HUDEP-2 (cell line): ENCODE measurements at regions not wholly inside any gene's neighbourhood (a gene's known extent, or its start where the extent isn't known, plus 50 kb on each side); places are given as distances from the start of the nearest gene placed in this dataset.

Experiments used
- DNase-seq, 76 experiments: peaks; one replicate each; lab custom pipeline; 2025; ENCODE audit not compliant: unreplicated experiment in 76 of 76; lab: John Stamatoyannopoulos, UW

DNA sequence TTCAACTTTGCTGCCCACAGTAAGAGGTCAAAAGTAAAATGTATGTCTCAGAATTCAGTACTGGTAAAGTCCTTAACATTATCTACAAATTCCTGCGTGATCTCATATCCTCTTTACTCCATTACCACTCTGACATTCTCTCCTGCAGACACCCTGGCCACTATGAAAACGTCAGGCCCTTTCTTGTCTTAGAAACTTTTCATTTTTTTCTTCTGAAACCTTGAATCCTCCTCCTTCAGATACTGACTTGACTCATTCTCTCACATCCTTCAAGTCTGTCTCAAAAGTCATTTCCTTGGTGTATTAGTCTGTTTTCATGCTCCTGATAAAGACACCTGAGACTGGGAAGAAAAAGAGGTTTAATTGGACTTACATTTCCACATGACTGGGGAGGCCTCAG lies 262.3 kb downstream of the POU4F1 start:
- no peak for DNase-seq

DNA sequence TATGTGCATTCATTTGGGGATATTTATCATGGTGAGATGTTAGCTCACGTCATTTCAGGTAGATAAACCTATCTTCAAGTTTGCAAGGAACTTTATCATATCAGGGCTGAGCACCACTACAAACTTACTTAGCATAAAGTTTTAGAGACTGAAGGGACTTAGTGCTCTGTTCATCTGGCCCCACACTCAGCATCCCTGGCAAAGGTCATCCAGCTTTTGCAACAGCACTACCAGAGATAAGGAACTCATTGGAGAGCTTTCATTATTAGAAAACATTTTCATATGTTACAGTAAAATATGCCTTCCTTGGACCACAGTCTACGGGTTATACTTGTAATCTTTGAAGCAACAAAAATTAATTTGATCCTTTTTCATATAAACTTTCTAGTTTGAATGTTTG lies 263.4 kb downstream of the POU4F1 start:
- no peak for DNase-seq

DNA sequence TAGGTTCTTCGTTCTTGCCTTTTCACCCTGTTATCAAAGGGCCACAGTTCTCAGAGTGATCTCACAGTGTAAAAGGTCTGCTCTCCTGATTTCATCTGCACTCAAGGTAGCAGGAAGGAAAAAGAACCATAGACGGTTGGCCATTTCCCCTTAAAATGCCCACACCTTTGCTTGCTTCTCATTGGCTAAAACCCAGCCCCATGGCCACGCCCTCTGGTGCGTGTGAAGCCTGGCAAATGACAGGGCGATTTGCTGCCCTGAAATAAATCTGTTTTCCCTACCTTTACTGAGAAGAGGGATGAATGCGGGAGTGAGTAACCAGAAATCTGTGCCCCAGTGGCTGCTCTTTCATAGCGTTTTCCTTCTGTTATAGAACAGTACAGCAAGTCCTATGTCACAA lies 269.3 kb downstream of the POU4F1 start:
- no peak for DNase-seq

DNA sequence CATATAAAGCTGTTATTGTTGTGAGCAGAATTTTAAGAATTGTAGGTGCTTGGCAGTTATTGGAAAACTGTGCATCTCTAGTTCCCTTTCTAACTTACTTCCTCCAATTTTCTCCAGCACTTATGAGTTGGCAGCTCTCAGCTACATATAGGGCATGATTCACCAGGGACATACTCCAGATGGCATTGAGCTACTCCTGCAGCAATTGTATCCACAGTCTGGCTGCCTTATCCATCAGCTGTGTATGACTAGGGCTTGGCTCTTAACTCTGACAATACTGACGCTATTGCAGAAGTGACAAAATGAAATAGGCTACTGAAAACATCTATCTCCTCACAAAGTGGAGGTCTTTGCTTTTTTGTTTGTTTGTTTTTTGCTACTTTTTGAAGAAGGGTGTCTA lies 276.7 kb downstream of the POU4F1 start:
- no peak for DNase-seq

DNA sequence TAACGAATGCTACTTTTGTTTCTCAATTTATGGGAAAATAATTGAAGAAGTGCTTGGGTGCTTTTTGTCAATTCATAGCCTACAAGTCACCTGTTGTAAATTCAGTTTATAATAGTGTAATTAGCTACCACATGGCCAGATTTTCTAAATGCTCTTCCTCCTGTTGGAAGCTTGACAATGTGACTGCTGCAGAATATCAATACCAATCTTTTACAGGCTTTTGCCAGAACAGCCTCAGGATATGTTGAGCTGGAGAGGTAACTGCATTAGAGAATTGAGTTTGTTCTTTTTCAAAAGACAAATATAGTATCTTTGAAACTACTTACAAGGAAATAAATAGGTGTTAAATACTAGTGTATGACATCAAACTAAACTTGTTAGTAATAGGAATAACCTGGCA lies 277.8 kb downstream of the POU4F1 start:
- no peak for DNase-seq

DNA sequence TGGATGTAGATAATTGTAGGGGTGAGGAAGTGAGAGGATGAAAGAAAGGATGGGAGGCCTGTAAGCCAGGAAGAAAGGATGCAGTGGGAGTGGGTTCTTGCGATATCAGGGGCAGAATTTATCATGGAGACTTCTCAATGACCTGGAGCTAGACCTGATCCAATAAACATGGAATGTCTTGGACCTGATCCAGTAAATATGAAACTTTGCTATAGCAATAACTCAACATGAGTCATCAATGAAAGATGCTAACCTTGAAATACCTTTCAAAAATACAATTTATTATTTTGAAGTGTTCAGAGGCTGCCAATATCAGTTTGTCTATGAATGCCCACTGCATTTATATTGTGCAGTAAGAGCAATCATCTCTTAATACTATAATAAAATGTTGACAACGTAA lies 279.5 kb downstream of the POU4F1 start:
- DNase-seq = no peak

DNA sequence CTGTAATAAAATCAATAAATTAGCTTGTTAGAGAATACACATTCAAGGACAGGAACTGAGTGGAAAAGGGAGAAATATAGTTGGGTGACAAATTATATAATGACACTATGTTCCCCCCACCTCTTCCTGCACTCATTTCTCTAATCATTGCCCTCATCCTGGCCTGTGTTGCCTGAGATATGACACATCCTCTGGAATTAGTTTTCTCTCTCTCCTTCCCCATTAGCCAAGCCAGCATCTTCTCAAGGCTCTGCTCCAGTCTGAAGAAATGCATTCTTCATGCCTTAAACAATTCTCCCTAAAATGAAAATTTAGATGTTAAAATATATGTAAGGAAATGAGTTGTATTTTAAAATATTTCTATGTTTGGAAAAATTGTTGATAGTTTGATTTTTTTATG lies 280.3 kb downstream of the POU4F1 start:
- no peak for DNase-seq

DNA sequence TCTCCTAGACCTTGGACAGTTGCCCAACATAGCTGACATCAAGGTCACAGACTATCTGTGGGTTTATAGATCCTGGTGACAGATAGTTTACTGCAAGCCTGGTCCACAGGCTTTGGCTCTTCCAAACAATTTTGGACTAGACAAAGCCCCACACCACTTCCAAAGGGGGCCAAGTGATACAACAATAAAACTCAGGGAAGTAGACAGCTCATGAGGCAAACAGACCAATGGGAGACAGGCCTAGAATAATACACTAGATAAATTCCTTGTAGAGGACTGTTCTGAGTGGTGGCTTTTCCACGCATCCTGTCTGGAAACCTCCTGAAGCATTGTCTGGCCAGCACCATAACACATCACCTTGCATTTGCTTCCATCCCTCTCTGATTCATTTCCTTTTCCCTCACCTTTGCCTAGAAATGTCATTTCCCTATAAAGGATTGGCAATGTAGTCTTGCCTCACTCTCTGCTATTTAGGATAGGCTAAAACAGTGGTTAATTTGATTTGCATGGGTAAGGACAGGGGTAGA lies 284.2 kb downstream of the POU4F1 start:
- DNase-seq = no peak

DNA sequence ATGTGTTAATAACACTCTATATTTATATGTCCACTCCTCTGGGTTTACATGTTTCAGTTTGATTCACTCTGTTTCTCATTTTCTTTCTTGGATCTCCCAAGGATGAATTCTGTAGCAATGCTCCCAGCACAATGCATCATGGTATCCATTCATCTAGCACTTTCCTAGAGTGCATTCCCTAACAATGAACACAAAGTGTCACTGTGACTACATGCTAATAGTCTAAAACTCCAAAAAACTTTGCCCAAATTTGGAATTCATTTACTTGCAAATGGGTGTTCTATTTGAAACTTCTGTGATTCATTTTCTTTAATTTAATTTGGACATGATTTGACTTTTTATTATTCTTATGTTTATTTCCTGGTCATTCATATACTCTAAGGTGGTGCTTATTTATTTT lies 286.3 kb downstream of the POU4F1 start:
- DNase-seq = no peak

DNA sequence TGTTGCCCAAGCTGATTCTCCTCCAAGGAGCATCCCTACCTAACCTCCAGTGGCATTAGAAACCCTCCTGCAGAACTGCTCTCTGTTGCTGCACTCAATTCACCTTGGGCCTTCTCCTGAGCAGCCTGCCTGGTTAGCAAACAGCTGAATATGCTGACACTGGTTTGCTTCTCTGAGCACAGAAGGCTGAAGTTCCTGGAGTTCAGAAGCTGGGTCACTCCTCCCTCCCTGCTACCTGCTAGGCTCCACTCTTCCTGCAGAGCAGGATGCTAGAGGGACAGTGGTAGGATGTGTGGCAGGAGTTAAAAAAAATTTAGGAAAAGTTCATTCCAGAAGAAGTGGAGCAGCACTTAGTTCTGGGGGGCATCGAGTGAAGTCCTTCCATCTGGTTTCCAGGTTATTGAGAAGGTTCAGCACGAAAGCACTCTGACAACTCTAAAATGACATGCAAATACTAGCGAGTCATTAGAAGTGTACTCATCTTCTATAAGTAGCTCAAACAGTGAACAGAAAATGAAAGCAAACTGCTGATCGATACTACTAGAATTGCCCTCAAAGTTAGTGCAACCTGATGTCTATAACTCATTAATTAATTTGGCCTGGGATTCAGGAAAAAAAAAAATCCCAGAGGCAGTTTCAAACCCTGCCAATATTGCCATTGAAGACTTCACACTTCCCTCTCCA lies 293.7 kb downstream of the POU4F1 start:
- DNase-seq = no peak

DNA sequence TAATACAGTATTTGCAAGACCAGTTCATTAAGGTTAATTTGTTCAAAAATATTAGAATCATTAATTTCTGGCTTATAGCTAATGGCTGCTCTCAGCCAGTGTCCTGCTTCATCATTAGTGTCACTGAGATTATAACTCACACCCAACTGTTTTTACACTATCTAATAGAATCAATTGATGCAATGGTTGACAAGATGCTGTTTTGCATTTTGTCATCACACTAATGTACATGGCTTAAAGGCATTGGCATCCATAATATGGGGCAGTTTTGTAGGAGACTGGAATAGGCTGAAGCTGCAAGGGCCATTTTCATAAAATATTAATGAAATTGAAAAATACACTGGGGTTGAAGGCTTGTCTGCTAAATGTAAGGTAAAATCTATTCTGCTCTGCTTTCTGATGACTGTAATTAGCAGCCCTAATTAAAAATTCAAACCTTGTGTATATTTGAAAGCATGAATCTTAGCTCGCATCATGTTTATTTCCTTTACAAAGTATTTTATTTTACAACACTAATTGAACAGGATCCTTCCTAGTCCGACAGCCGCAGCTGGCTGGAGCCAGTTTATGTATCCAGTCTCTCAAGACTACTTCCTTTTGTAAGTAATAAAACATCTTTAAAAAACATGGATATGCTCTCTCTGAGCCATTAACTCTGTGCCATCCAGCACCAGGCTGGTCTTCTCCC lies 296.7 kb downstream of the POU4F1 start:
- DNase-seq = no peak

DNA sequence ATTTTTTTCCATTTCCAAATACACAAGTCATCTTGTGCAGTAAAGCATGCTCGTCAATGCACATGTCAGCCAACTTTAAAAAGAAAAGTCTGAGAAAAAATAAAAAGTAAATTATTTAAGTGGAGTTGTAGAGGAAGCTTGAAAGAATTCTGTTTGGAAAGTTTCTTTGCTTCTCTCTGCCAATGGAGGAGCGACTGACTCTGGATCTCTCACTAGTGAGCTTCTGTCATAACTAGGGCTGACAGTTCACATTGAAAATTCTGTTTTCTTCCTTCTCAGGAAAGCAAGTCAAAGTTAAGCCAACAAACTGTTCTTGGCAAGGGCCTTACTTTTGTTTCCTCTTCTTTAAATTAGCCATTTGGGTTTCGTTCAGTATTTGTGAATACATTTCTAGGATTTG lies 298.2 kb downstream of the POU4F1 start:
- no peak for DNase-seq

DNA sequence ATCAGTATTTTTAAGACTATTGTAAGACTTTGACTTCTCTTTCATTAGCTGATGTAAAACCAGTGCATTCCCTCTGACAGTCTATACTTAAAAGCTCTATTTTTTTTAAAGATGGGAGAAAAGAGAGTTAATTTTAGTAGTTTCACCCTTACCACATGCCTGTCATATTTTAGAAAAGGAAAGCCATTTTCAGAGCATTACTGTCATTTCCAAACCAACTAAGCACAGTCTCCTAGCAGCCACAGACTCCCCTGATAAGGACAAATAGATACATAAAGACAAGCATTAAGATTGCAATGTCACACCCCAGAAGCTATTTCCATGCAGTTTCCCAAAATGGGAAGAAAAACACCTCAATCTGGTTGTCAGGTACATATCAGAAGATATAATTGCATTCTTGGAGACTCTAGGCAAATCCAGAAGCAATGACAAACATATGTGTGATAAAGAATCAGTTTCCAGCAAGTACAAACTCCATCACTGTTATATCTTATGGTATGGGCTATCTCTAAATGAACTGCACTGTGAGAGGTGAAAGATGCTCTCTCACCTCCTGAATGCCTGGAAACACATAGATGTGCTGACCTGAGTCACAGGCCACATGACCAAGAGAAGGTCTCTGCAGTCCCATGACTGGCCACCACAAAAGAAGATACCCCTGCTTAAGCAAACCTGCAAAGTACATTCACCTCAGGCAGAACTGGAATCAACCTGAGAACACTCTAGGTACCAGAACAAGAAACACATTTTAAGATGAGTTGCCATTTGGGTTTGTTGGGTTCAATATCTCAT lies 303.3 kb downstream of the POU4F1 start:
- no peak for DNase-seq

DNA sequence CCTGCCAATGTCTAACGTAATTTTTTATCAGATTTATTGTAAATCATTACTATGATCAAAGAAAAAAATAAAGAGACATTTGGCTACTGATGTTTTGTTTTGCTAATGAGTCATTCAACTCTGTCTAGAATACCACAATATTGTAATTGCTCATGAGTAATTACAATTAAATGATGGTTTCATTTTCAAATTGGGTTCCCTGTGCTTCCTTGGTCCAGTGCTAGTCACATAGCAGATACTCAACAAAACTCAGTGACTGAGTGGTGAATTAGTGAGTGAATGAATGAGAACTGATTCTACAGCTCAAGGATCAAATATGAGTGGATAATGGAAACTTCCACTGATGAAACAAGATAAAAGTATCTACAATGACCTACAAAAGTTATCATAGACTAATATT lies 304.7 kb downstream of the POU4F1 start:
- DNase-seq = no peak

DNA sequence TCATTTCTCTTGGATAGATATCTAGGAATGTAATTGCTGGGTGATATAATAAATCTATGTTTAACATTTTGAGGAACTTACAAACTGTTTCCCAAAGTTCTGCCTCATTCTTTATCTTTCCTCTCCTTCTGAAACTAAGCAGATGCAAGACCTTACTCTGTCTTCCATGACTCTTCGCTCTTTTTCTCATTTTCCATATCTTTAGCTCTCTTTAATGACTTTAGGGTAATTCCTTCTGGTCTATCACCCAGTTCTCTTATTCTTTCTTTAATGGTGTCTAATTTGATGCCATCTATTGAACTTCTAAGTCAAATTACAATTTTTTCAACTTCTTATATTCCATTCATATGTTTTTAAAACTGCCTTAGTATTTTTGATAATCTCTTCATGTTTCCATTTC lies 316.6 kb downstream of the POU4F1 start:
- no peak for DNase-seq

DNA sequence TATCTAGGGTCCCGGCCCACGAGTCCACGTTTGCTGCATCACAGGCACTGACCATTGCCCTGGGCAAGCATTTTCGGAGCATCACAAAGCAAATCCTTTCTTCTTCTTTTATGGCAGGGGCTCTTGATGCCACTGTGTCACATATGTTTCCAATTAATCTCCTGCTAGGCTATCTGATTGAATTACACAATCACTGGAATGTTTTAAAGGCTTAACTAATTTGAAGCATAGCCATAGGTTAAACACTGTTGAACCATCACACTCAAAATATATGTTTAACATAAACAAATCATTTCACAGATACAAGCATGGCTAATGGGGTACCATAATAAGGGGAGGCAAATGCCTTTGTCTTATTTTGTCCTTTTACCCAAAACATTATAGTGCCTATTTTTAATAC lies 338.3 kb downstream of the POU4F1 start:
- no peak for DNase-seq

DNA sequence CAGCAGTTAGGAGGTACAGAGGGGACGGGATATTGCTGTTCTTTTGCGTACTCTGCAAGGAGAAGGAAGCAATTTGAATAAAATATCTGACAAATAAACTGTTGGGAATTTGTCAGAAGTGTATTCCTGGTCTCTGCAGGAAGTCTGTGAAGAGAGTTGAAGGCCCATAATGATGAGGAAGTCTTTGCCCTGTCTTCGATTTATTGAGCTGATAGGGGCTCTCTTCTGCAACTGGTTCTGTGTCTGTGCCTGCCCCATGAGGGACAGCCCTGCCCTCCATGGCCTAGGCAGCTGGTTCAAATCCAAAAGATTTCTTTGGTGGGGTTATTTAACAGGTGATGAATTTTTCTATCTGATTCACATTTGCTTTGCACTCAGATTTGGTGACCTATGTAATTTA lies 339.7 kb upstream of the EDNRB start:
- no peak for DNase-seq

DNA sequence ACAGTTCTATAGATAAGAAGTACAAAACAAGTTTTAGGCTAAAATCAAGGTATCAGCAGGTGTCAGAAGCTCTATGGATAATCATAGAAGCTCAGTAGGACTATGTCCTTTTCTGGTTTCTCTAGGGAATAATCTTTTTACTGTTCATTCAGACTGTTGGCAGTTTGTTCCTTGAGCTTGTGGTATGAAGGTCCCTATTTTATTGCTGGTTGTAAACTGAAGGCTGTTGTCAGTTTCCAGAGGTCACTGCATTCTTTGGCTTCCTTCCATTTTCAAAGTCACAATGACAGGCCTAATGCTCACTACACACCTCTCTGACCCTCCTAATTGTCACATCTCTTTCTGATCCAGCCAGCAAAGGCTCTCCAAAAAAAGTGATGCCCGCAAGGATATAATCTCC lies 337.9 kb upstream of the EDNRB start:
- DNase-seq = no peak

DNA sequence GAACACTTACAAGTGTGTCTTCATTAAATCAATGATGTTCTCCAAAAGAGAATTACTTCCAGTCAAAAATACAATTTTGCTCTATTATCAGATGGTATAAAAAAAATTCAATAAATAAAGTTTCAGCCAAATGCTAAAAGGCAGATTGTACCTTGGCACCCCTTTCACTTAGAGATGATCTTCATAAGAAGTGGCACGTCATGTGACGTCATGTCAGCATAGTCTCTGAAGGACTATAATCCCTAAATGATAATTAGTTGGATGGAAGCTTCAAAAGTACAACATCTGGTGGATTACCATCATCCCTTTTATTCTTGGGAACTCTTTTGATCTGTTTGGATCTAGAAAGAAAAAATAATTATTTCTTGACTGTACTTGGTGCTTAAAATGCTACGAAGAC lies 335.5 kb upstream of the EDNRB start:
- DNase-seq = no peak

DNA sequence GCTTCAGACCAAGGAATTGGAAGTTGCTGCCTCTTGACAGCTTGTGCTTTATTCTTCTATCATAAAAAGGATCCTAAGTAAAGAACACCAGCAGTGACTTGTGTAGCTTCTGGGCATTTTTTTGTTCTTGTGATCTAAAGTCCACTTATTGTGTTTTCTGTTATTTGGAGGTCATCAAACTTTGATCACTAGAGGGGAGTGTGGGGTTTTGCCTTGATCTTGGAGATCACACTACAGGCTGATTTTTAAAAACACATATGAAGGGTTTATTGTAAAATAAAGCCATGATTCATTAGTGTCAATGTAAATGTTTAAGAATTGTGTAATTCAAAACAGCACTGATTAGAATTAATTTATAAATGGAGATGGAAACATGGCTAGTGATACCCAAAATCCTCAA lies 328.7 kb upstream of the EDNRB start:
- DNase-seq = no peak

DNA sequence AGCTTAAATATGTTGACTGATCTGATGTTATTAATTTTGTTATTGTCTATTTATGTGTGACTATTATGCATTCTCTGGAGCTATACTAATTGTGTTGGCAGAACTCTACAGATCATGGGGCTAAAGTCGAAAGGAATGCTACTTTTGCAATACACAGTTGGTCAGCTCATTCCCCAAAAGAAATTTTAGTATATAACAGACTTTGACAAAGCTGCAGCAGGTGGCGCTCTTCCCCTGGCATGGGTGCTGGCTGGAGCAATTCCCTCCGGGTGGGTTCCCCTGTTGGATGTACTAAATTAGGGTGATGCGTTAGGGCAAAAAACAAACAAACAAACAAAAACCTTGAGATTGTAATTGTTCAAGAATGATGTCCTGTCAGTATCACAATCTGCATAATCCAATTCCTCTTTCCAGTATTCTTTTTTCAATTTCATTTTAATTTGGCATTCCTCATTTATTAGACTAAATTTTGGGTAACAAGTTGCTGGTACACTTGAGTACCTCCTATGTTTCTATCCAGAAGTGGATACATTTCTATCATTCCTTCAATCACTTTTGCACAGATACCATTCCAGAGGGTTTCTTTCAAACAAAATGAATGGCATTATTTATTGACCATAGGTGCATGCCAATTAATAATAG lies 322.8 kb upstream of the EDNRB start:
- DNase-seq = peak in 33 of 76 experiments; percentile 0 to 37 (median 3)
